HG03045 (cell line): ENCODE measurements at regions not wholly inside any gene's neighbourhood (a gene's known extent, or its start where the extent isn't known, plus 50 kb on each side); places are given as distances from the start of the nearest gene placed in this dataset.
"Not testable (repeated sequence)": the region's sequence is repeated elsewhere in the genome, so short reads cannot be mapped to it uniquely, and the experiment has no call there.

Experiments used
- ATAC-seq: cut with Tn5 transposase; IDR thresholded peaks from one replicate; pipeline ENCODE4 v1.9.1; 2021; ENCODE audit warnings: mild to moderate bottlenecking, moderate library complexity; ENCODE audit not compliant: unreplicated experiment

GRCh38 chrX:140343226-140343868 is 161.5 kb downstream of the SOX3 start:
- ATAC-seq, result no peak

DNA sequence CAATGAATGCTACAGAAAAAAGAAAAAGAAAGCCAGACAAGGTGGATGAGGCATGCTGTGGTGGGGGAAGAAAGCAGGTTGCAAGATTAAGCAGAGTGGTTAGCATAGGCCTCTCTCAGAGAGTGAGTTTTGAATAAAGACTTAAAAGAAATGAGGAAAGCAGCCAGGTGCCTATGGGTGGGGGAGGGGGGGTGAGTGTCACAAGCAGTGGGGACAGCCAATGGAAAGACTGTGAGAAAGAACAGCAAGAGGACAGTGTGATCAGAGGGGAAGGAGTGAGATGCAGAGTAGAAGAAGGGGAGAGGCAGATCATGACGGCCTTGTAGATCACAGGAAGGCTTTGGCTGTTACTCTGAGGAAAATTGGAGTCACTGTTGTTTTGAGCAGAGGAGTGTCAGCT is 162.5 kb downstream of the SOX3 start:
- no peak for ATAC-seq

DNA sequence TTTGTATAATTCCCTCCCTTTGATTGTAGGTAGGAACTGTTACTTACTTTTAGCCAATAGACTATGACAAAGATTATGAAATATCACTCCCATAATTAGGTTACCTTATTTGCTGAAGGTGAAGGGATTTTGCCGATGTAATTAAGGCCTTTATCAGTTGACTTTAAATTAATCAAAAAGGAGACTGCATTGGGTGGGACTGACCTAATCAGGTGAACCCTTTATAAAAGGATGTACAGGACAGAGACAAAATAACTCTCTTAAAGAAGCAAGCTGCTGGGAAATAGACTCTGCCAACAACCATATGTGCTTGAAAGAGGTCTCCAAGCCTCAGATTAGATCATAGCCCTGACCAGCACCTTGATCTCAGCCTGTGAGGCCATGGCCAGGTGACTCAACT is 167.6 kb downstream of the SOX3 start:
- no peak for ATAC-seq

DNA sequence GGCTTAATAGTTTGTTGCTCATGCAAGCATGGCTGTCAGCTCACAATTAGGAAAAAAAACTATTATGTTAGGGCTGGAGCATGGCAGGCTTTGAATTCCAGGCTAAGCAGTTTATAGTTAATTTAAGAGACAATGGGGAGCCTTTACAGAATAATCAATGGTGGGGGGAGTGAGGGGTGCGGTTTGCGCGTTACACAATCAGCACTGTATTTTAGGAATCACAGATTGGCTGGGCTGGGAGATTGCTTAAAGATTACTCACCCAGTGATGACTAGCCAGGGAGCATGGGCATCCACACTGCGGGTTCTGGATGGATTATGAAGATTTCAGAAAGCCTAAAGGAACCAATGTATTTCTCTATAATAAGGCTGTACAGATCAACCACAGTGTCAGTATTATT is 186.6 kb downstream of the SOX3 start:
- ATAC-seq, result no peak

GRCh38 chrX:140317462-140317861 is 187.4 kb downstream of the SOX3 start:
- no peak for ATAC-seq

DNA sequence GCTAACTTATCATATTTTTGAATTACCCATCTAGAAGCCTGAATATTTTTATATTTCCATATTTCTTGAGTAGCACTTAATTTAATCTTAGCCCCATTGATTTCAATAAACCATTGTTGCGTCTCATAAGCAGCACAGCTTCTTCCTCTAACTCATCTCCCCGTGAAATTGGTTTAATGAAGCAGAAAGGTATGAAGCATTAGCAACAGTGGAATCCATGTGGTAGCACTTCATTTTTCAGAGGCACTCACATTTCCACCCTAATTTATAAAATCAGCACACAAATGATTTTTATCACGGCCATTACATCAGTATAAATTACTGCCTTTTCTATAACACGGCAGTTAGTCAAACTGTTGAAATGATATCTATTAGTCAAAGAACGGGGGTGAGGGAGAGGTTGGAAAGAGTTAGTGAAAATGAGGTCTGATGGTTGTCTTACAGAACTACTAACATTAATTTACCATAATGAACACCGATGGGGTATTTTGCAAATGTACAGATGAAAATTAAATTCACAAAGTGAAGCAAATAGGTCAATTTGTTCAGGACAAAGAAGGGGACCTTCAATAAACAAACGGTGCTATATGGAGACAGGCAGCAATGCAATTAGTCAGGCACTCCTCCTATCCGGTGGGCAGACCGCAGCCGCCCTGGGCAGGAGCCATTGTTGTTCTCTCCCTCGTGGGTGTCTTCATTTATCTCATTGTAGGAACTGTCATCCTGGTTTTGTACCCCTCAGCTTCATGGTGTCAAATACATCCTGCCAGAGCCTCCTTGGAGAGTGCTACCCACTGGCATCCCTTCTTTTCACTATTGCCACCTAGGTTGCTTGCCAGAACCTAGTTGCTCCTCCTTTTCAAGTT is 205.7 kb downstream of the SOX3 start:
- no peak for ATAC-seq

DNA sequence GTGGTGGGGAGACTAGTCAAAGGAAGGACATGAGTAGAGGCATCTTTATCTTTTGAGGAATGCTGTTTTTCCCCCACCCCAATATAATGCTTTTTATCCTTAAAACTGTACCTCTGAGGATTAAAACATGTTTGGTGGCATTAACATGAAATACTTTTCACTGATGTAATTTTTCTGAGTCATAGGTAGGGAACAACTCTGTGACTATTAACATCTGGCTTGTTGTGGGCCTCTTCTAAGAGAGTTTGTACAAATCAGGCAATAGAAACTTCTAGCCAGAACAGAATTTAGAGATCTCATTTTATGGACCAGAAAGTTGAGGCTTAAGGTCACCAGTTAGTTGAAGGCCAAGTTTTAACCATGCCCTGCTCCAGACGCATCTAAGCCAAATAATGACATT is 207.6 kb downstream of the SOX3 start:
- ATAC-seq, result no peak

DNA sequence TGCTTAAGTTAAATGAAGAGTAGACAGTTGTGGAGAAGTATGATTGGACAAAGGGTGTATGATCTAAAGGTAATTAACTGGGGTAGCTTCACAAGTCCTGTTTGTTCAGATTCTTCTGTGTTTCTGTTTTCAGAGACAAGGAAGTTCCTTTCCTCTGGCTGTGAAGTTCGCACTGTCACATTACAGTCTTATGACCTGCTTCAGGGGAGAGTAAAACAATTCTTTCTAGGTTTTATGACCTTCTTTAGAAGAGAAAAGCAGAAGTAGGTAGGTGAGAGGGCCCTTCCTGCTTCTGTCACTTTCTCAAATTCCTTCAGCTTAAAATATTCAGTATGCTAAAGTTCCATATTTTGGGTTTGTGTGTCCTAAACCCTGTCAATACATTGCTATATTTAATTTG is 211.9 kb downstream of the SOX3 start:
- no peak for ATAC-seq

DNA sequence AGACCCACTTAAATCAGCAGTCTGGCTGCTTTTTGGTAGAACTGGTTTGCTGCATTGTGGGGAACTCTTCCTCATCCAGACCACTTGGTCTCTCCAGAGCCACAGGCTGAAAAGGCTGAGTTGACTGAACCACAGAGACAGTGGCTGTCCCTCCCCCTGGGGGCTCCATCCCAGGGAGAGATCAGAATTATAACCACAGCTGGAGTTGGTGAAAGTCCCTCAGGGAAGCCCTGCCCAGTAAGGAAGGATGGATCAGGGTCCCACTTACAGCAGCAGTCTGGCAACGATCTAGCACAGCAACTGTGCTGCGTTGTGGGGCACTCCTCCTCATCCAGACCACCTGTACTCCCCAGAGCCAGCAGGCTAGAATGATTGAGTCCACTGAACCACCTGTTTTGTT is 212.7 kb downstream of the SOX3 start:
- ATAC-seq, result no peak

DNA sequence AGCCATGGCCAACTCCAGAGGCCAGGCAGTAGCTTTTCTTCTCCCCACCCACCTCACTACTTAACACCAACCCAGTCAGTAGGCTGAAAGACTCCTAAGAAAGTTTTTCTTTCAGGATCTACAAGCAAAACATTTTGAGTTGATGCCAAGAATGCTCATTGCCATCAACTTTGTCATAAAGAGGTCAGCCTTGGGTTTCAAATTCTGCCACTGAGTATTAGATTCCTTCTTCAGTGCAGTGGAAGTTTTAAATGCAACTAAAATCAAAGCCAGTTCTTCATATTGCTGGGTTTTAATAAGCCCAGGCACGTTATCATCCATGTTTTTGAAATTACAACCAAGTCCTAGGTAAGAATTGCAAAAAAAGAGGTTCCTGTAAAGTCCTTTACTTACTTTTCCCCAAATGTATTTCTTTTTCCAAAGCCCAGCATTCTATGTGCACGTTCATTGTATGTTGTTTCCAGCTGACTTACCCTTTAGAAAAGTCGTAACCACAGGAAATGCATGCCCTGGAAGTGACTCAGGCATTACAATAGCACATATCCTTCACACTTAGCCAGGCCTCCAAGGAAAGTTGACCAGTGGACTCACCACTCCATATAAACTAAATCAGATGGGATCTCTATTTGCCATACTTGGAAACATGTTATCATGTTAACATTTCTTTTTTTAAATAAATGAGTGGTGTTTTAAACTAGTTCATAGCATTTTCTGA is 229.9 kb downstream of the SOX3 start:
- ATAC-seq, result no peak

- ATAC-seq, result no peak
Observed at GRCh38 chrX:140273921-140274320, 230.9 kb downstream of the SOX3 start.

DNA sequence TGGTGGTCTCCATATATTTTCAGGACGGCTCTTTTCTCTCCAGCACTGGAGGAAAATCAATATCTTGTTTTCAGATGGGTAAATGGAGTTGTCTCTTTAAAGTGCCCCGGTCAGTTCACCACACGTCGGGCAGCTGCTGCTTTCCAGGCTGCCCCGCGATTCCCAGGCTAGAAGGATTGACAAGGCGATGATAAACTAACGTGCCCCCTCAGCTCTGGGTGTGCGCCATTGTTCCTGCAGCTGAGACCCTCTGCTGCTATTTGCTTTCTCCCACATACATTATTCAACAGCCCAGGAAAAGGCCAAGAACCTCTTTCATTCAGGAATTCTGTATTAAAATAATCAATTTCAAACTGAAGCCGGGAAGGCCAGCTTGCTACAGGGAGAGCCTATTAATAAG is 254.5 kb downstream of the SOX3 start:
- no peak for ATAC-seq

DNA sequence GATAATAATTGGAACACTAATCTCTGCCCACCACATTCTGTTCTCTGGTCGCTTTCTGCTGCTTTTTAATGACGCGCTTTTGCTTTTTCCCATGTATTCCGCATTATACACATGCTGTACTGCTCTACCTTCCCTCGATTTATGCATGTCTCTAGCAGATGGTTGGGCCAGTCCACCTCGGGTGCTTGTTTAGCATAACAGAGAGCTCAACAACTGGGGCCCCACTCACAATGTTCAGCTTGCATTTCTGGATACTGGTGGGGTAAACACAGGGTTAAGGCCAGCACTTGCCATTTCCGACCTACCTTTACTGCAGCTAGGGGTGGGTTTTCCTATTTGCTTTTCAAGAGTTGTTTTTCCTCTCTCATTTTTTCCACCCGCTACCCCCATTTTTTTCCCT is 255.8 kb downstream of the SOX3 start:
- ATAC-seq, result no peak

DNA sequence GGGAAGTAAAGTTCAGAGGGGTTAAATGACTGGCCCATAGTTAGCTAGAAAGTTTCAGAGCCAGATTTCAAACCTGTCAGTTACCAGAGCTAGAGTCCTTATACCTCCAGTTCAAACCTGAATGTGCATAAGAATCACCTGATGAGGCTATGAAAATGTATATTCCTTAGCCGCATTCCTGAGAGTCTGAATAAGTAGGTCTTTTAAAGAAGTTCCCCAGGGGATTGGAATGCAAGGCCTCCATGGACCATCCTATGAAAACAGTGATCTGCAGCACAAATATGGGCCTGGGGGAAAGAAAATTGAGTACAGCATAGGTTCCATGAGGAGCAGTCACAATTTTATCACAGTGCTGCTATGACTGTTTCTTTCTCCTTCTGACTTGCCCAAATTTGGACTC is 263.9 kb upstream of the CXorf66 start:
- ATAC-seq, result no peak

DNA sequence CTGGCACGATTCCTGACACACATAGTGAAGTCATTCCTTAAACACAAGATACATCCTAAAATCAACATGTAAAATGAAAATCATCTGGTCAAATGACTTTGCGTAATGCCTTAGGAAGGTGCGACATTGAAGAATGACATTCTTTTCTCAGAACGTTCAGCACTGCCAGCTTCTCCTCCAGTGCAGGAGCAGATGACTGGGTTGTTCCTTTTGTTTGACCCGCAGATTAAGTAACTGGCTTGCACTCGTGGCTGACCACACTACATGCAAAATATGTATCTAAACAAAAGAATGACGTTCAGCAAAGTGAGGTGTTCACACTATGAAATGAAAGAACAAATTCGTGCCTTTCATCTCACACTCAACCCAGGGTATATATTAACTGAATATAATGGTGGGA is 260.7 kb upstream of the CXorf66 start:
- not testable (repeated sequence) for ATAC-seq

GRCh38 chrX:140215894-140216293 is 250.6 kb upstream of the CXorf66 start:
- ATAC-seq, result not testable (repeated sequence)

DNA sequence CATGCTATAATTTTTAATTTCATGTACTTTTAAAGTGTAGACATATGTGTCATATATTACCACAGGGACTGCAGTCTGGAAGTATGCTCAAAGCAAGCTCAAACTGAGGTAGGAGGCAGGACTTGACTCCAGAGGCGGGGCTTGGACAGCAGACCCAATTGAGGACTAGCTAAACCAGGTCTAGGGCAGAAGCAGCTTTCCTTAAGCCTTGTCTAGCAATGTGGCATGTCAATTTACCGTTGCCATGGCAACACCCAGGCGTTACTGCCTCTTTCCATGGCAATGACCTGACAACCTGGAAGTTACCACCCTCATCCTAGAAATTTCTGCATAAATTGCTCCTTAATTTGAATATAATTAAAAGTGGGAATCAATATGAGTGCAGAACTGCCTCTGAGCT is 249.2 kb upstream of the CXorf66 start:
- not testable (repeated sequence) for ATAC-seq

- no peak for ATAC-seq
Observed at GRCh38 chrX:140206657-140207056, 241.3 kb upstream of the CXorf66 start.

- no peak for ATAC-seq
Observed at GRCh38 chrX:140190441-140191108, 225.3 kb upstream of the CXorf66 start.

- ATAC-seq, result no peak
Observed at GRCh38 chrX:140180585-140180984, 215.3 kb upstream of the CXorf66 start.

DNA sequence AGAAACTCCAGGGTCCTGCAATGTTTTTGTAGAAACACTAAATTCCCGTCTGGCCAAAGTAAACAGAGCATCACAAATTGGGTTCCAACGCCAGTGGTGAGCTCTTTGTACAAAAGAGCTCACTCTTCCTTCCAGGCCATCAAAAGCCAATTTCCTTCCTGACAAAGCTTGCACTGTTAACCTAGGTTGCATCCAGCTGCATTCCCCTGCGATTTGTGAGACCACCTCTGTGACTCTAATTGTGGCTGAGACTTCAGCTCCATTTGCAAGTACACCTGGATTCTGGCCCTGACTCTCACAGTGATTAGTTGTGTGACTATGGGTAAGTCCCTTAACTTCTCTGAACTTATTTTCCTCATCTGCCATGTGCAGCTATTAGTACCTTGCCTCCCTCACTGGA is 212.5 kb upstream of the CXorf66 start:
- no peak for ATAC-seq
